GM12875 (cell line): ENCODE measurements at regions not wholly inside any gene's neighbourhood (a gene's known extent, or its start where the extent isn't known, plus 50 kb on each side); places are given as distances from the start of the nearest gene placed in this dataset.
"Not testable (repeated sequence)": the region's sequence is repeated elsewhere in the genome, so short reads cannot be mapped to it uniquely, and the experiment has no call there.

Source experiments
- H3K4me3 ChIP-seq: one replicate; pipeline ENCODE4 v1.5.1; 2011; ENCODE audit warnings: low read depth, low read length, control low read depth
- CTCF ChIP-seq: IDR thresholded peaks from 2 replicates; pipeline ENCODE4 v1.5.1; 2011; ENCODE audit warnings: low read depth, mild to moderate bottlenecking, control low read depth, inconsistent platforms, low read length, moderate library complexity, borderline replicate concordance; ENCODE audit not compliant: insufficient read depth

GRCh38 chr12:131555866-131556265 lies 155.0 kb upstream of the SFSWAP start:
- no peak for TF ChIP-seq CTCF
- H3K4me3 ChIP-seq = no peak overlapping the region

- no peak for TF ChIP-seq CTCF
Observed at GRCh38 chr12:131557078-131557709, 153.7 kb upstream of the SFSWAP start.

GRCh38 chr12:131559517-131560516 lies 151.1 kb upstream of the SFSWAP start:
- no peak for TF ChIP-seq CTCF

More at GRCh38 chr12:131557078-131557709, 153.7 kb upstream of the SFSWAP start:
- H3K4me3 ChIP-seq = no peak overlapping the region

GRCh38 chr12:131561051-131561450 lies 149.8 kb upstream of the SFSWAP start:
- no peak overlapping the region for H3K4me3 ChIP-seq
- TF ChIP-seq CTCF = no peak

More at GRCh38 chr12:131559517-131560516, 151.1 kb upstream of the SFSWAP start:
- H3K4me3 ChIP-seq = no peak overlapping the region

- H3K4me3 ChIP-seq = no peak overlapping the region
- no peak for TF ChIP-seq CTCF
Observed at GRCh38 chr12:131561891-131562684, 148.8 kb upstream of the SFSWAP start.

- not testable (repeated sequence) for H3K4me3 ChIP-seq
Observed at GRCh38 chr12:131564138-131564727, 146.7 kb upstream of the SFSWAP start.

- H3K4me3 ChIP-seq = no peak overlapping the region
- no peak for TF ChIP-seq CTCF
Observed at GRCh38 chr12:131564845-131565244, 146.0 kb upstream of the SFSWAP start.
